ENCODE measurements at regions not wholly inside any gene's neighbourhood (a gene's known extent, or its start where the extent isn't known, plus 50 kb on each side); places are given as distances from the start of the nearest gene placed in this dataset.
A peak's percentile ranks its signal among the peaks of the same experiment; 100 is the strongest.

GRCh38 chr10:28986856-28987255 lies 302.0 kb upstream of the LYZL1 start:
- no peak for DNase-seq
- Histone ChIP-seq H3K4me3 (no peak overlapping the region), H3K4me1 (peaks cover 16% of the 10 kb centered on the region), H3K9me3 (no peaks in the 10 kb centered on the region), H3K27ac (no peak overlapping the region), H3K27me3 (no peaks in the 10 kb centered on the region), H3K36me3 (no peaks in the 10 kb centered on the region)
- TF ChIP-seq, protein P1, sequence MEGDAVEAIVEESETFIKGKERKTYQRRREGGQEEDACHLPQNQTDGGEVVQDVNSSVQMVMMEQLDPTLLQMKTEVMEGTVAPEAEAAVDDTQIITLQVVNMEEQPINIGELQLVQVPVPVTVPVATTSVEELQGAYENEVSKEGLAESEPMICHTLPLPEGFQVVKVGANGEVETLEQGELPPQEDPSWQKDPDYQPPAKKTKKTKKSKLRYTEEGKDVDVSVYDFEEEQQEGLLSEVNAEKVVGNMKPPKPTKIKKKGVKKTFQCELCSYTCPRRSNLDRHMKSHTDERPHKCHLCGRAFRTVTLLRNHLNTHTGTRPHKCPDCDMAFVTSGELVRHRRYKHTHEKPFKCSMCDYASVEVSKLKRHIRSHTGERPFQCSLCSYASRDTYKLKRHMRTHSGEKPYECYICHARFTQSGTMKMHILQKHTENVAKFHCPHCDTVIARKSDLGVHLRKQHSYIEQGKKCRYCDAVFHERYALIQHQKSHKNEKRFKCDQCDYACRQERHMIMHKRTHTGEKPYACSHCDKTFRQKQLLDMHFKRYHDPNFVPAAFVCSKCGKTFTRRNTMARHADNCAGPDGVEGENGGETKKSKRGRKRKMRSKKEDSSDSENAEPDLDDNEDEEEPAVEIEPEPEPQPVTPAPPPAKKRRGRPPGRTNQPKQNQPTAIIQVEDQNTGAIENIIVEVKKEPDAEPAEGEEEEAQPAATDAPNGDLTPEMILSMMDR (IDR thresholded peaks at IDR 0.05) = no peak
- intact Hi-C loops (cut with DNase I) = no loop called here
- ATAC-seq = no peak

DNA sequence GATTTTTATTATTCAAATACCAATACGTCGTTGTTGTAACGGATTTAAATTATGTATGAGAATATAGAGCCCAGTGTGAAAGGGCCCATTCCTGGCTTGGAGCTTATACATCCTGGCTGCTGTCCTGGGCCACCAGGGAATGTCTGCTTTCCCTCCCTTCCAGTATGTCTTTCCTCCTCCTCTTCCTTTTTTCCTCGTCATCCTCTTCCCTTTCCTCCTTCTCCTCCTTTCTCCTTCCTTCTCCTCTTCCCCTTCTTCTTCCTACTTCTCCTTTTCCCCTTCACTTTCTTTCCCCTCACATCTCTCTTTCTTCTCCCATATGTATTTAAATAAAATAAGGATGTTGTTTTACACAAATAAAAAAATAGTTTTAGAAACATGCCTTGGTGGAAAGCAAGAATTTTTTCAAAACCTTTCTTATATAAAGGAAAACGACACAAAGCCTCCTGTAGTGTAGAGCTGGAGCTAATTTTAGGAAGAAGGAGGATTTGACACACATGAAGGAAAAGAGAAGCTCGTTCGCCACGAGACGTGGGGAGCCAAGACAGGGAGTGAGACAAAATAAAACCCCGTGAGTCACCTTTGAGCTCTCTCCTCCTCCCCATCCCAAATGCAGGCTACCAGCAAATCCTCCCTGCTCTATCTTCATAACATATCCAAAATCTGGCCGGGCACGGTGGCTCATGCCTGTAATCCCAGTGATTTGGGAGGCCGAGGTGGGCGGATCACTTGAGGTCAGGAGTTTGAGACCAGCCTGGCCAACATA lies 301.1 kb upstream of the LYZL1 start:
- DNase-seq (no peak), ATAC-seq (no peak)
- Histone ChIP-seq H3K4me1 (peaks cover 16% of the 10 kb centered on the region), H3K4me3 (no peak overlapping the region), H3K36me3 (no peaks in the 10 kb centered on the region), H3K27ac (no peak overlapping the region), H3K9me3 (no peaks in the 10 kb centered on the region), H3K27me3 (no peaks in the 10 kb centered on the region)
- intact Hi-C loops (cut with DNase I) = no loop called here
- TF ChIP-seq, protein P1 (IDR thresholded peaks at IDR 0.05) = no peak

DNA sequence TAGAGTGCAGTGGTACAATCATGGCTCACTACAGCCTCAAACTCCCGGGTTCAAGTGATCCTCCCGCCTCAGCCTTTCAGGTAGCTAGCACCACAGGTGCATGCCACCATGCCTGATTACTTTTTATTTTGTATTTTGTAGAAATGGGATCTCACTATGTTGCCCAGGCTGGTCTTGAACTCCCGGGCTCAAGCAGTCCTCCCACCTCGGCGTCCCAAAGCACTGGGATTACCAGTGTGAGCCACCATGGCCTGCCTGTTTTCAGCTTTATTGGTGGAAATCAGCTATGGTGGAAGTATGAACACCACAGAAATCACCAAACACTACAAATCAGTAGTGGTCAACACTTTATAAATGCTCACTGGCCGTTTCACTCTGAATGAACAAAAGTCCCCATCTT lies 299.9 kb upstream of the LYZL1 start:
- TF ChIP-seq, protein P1 (IDR thresholded peaks at IDR 0.05) = no peak
- Histone ChIP-seq H3K4me3 (no peak overlapping the region), H3K27ac (no peak overlapping the region), H3K36me3 (no peaks in the 10 kb centered on the region), H3K9me3 (no peaks in the 10 kb centered on the region), H3K4me1 (peaks cover 11% of the 10 kb centered on the region), H3K27me3 (no peaks in the 10 kb centered on the region)
- ATAC-seq = no peak
- intact Hi-C loops (cut with DNase I) = no loop called here
- no peak for DNase-seq

DNA sequence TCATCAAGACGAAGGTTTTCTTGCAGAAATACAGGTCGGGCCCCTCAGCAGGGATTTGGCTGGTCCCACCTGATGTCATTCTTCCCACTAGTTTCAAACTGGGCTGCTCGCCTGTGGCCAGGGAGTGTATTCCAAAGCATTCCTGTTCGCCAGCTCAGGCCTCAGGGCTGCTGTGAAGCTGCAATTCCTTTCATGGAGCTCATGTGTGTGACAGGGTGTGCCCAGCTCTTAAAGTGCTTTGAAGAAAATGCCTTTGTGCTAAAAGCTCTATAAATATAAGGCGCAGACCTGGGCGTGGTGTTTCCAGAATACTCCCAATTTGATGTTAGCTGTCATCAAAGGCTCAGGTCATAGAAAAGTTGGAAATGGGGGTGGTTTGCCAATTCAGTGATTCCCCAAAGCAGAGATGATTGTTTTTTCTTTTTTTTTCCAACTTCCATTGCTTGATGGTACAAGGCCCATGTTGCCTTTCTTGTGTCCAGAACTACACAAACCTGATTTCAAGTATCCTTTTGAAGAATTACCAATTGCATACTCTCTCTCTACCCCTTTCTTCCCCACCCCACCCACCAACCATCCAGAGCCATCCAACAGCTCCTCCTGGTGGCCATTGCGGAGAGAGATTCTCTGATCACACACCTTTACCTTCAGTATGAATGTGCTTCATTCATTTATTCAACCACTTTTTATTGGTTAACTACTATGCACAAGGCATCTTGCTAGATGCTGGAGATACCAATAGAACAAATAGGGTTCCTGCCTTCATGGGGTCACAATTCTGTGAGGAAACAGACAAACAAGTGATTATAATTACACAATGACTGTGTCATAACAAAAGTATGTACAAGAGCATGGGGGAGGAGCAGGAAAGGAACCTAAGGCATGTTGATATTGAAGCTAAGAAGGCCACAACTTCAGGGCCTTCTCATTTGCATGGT lies 297.3 kb upstream of the LYZL1 start:
- Histone ChIP-seq H3K36me3 (no peaks in the 10 kb centered on the region), H3K9me3 (no peaks in the 10 kb centered on the region), H3K27me3 (no peaks in the 10 kb centered on the region), H3K27ac (no peak overlapping the region), H3K4me1 (no peaks in the 10 kb centered on the region), H3K4me3 (no peak overlapping the region)
- intact Hi-C loops (cut with DNase I) = loop anchor here (10.0 kb wide), 1 partner anchor 327 kb away; no protein-coding TSS in a partner anchor
- ATAC-seq (peak; percentile 87), DNase-seq (no peak)
- TF ChIP-seq, protein P1 (IDR thresholded peaks at IDR 0.05) = peak; percentile 62

- TF ChIP-seq, protein P1 (IDR thresholded peaks at IDR 0.05) = no peak
- no peak for DNase-seq
- Histone ChIP-seq H3K4me1 (peaks cover 4% of the 10 kb centered on the region), H3K27ac (no peak overlapping the region), H3K27me3 (no peaks in the 10 kb centered on the region), H3K36me3 (no peaks in the 10 kb centered on the region), H3K9me3 (no peaks in the 10 kb centered on the region), H3K4me3 (no peak overlapping the region)
- no peak for ATAC-seq
- intact Hi-C loops (cut with DNase I) = loop anchor here (10.0 kb wide), 1 partner anchor 328 kb away; no protein-coding TSS in a partner anchor
Measured at GRCh38 chr10:28993056-28993455, 295.8 kb upstream of the LYZL1 start.

Measured in upper lobe of right lung (tissue), 1 donor.